NCI-H82 treated with DMSO at 0.1 percent for 48 hours (cell line): ENCODE measurements at regions not wholly inside any gene's neighbourhood (a gene's known extent, or its start where the extent isn't known, plus 50 kb on each side); places are given as distances from the start of the nearest gene placed in this dataset.

Experiments used
- DNase-seq: peaks from one replicate; lab custom pipeline; 2025; ENCODE audit not compliant: unreplicated experiment; lab: John Stamatoyannopoulos, UW

GRCh38 chr20:56829788-56830385 is 200.8 kb downstream of the TFAP2C start:
- DNase-seq, result no peak

- DNase-seq, result no peak
These were observed 202.7 kb downstream of the TFAP2C start for GRCh38 chr20:56831795-56832194.

DNA sequence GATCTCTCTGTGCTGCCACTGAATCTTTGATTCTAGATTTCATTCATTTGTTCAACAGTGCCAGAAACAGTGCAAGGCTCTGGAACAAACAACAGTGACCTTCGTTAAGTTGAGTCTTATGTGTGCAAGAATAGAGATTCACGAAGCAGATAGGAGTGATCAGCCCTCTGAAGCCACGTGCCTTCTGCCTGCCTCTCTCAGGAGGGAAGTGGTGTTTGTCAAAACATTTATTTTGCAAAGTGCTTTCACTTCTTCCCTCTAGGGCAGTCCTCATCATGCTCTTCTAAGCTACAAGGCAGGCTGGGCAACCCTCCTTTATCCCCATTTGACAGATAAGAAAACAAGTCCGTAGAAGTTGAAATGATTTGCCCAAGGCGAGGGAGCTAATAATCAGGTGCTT is 204.3 kb downstream of the TFAP2C start:
- DNase-seq, result no peak

DNA sequence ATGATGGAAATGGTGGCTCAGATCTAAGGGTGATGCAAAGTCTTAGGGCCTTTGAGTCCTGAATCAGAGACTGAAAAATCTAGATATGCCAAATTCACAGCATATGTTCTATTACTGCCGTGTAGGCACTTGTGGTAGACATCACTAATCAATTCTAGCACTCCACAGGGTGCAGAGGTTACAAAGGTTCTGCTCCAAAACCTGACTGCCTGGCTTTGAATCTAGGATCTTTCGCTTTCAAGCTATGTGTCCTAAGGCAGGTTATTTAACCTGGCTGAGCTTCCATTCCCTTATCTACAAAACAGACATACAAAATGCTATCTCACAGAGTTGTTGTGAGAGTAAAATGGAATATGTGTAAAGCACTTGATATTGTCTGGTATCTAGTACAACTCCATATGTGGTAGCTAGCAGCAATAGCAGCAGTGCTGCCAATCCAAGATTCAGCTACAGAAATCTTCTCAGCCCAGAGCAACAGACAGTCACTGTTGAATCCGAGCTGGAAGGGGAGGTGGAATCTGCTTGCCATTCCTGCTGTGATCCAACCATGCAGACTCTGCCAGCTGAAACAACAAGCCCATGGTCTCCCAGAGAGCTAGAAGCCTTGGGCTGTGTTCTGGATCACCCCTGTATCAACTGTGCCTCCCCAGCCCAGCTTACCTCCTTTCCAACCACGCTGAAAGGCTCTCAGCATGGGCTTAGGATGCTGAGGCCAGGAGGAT is 206.9 kb downstream of the TFAP2C start:
- DNase-seq, result no peak

DNA sequence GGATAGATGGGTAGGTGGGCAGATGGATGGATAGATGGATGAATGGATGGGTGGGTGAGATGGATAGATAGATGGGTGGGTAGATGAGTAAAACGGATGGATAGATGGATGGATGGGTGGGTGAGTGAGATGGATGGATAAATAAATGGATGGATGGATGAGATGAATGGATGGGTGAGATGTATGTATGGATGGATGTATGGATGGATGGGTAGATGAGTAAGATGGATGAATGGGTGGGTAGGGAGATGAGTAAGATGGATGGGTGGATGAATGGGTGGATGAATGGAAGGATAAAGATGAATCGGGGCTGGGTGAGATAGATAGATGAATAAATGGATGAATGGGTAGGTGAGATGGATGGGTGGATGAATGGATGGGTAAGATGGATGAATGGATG is 210.1 kb downstream of the TFAP2C start:
- no peak for DNase-seq

DNA sequence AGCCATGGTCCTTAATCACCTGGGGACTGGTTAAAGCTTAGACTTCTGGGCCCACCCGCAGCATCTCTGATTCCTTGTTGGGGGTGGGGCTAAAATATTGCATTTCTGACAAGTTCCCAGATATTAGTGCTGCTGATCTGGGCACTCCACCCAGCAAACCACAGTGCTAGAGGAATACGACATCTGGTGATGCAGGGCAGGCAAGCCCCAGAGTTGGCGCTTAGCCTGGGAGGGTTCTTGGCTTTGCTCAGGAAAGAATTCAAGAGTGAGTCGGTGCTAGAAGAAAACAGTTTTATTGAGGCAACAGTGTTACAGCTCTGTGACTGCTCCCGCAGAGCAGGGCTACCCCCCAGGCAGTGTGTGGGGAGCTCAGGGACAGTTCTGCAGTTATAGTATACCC is 210.7 kb downstream of the TFAP2C start:
- DNase-seq, result no peak

GRCh38 chr20:56840716-56841261 is 211.7 kb downstream of the TFAP2C start:
- DNase-seq, result no peak

DNA sequence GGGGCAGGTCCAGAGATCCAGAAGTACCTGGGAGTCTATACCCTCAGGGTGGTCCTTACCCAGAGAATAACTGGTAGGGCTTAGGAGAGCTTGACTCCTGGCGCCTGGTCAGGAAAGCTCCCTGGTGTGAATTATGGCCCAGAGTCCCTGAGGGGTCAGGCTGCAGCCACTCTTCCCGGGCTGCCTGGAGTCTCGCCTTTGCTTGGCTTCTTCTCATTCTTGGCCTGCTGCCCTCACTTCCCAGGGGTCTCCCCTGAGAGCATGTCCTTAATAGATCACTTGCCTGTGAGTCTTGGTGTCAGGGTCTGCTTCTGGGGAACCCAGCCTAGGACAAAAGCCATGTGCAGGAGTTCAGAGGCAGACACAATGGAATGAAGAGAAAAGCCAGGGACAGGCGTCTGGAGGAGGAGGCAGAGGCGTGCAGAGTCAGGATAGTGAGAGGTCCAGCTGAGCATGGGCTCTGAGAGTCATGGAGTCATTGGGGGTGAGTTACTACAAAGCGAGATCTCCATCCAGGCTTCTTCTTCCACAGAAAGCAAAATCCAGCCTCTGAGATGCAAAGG is 212.3 kb downstream of the TFAP2C start:
- DNase-seq, result no peak

DNA sequence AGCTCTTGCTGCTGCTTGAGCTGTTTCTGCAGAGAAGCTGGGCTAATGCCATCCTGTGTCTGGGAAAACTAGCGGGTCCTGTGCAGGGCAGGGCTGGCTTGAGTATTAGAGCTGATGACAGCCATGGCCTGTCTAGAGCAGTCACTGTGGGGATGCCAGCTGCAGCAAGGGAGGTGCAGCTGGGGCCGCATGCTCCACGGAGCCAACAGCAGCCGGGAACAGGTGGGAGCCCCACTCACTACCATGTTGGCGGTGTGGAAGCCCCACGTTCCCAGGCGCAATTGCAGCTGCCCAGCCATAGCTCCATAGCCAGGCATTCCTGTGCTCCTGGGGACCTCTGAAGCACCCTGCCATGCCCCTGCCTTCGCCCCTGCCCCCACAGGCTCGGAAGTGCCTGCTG is 212.9 kb downstream of the TFAP2C start:
- DNase-seq, result no peak

DNA sequence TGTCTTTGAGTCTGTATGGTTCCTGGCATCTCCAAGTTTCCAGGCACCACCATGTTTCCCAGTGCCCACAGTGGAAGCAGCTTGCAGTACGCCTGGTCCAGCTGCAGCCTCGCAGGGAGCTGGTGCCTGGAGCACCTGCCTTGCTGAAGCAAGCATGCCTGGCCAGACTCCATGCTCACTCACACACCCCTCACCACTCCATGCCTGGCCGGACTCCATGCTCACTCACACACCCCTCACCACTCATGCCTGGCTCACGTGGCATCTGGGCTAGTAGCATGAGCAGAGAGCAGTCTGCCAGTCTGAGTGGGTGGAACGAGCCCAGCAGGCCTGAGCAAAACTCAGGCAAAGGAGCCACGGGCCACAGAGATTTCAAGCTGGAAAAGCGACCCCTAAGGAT is 214.3 kb downstream of the TFAP2C start:
- no peak for DNase-seq

DNA sequence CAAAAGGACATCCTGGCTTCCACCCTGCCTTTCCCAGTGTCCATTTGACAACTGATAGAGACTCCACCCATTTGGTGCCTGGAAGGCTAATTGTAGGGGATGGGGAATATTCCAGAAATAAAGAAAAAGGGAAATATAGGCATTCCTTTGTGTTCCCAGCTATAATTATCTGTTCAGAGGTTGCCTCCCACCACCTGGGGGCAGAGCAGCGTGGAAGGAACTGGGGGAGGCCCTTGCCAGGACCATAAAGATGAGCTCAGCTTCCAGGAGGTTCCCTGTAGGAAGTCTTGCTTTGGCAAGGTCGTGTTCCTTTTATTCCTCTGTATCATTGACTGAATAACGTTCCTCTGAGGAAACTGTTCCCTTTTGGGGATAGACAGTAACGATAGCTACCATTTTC is 214.7 kb downstream of the TFAP2C start:
- DNase-seq, result no peak

DNA sequence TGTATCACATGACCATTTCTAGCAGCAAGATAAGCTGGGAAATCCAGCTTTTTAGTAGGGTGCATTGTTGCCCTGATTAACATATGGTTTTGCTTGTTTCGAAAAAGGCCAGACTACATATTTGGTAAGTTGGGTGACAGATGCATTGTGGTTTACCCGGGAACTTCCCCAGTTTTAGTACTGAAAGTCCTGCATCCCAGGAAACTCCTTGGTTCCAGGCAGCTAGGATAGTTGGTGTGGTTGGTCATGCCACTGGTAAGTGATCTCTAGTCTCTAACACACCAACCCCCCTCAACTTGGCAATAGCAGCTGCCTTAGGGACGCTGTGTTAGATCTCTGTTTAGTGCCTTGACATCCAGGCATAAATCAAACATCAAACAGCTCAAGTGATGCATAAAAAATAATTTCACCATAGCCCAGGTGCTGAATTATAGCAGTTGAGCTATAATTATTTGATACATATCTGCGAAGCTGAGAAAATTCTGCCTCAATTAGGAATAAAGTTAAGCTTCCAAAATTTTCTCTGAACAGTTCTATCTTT is 216.5 kb downstream of the TFAP2C start:
- no peak for DNase-seq

DNA sequence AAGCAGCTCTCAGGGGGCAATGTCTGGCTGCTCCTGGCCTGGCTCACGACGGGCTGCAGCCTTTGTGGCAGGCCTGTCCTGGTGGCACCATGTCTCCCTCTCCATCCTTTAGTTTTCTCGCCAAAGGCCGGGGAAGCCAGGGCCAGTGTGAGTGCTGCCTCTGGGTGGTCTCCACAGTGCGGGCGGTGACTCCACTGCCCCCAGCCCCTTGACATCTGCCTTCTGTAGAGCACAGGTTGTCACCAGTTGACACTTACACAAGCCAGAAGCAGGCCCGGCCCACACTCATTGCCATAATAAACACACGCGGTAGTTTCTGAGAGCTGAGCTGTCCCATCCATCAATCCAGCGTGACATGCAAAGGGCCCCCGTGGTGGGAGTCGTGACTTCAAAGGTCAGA is 219.5 kb downstream of the TFAP2C start:
- DNase-seq, result no peak

GRCh38 chr20:56851552-56851951 is 222.4 kb downstream of the TFAP2C start:
- DNase-seq, result no peak

- DNase-seq, result no peak
These were observed 226.6 kb downstream of the TFAP2C start for GRCh38 chr20:56855708-56856107.

GRCh38 chr20:56857950-56858349 is 228.8 kb downstream of the TFAP2C start:
- no peak for DNase-seq

- no peak for DNase-seq
These were observed 230.1 kb downstream of the TFAP2C start for GRCh38 chr20:56859039-56859800.

DNA sequence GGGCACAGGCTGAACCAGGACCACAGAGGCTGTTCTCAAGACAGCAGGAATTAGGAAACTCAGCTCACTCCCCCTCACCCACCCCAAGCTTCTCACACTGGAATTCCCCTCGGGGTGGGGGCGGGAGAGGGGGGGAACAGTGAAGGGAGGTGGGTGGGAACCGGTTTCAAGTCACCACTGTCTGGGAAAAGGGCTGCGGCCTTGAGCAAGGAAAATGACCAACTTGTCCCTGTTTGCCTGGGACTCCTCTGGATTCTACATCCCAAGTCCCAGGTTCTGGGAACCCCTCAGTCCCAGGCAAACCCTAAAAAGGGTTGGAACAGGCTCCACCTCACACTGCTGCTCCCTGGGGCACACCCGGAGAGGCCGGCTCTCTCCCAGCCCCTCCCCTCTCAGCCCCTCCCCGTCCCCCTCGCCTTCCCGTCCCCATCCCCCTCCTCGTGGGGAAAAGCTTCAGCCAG is 230.7 kb downstream of the TFAP2C start:
- no peak for DNase-seq

DNA sequence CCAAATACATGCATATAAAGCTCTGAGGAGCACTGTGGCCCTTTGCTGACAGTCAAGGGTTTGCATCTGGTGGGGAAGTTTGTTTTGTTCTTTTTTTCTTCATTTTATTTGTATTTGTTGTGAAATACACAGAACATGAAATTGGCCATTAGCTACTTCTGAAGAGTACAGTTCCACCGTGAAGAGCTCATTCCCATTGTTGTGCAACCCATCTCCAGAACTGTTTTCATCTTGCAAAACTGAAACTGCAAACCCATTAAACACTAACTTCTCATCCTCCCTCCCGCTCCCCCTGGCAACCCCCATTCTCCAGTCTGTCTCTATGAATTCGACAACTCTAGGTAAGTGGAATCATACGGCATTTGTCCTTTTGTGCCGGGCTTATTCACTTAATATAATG is 231.3 kb downstream of the TFAP2C start:
- no peak for DNase-seq

DNA sequence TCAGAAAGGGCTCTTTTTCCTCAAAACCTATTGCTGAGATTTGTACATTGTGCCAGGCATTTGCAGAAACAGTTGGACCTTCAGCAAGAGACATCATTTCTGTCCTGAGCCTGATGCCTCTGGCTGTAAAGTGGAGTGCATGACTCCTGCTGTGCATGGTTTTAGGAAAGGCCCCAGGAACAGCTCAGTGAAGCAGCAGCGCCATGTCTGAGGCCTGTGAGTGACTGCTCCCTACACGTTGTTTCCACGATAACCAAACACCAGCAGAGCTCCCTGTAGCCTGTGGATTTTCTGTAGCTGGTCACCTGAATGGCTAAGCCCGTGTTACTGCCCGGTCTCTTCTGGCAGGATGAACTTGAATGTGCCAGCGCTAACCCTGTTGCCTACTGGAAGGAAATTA is 232.5 kb downstream of the TFAP2C start:
- DNase-seq, result no peak

DNA sequence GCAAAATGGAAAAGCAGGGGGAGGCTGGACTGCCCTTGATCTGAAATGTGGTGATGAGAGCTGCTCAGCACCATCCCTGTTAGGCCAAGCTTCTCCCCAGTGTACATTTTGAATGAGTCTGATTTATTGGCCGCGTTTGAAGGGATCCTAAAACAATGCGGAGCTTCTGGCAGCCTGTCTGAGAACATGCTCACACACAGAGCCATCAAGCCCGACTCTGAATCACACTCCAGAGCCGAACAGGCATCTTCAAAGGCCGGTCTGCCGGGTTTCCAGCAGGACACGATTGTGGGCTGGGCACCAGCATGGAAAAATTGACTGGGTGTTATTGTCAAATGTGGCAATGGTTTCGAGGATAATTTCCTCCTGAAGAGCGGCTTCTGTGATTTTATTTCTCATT is 235.9 kb downstream of the TFAP2C start:
- DNase-seq, result no peak
